Transverse colon (tissue), 4 donors: ENCODE measurements at regions not wholly inside any gene's neighbourhood (a gene's known extent, or its start where the extent isn't known, plus 50 kb on each side); places are given as distances from the start of the nearest gene placed in this dataset.

Source experiments
- CTCF ChIP-seq, 5 experiments: fragments of 200-600 bp in 3 of 5; fragments of 450-650 bp in 2 of 5; sonication (generic) in 3 of 5; IDR thresholded peaks; 1 replicate in 2 of 5; 2 replicates in 3 of 5; pipeline ENCODE4 v1.5.1; 2016 to 2017; ENCODE audit warnings: antibody characterized with exemption in 5 of 5, inconsistent platforms in 3 of 5, mild to moderate bottlenecking in 2 of 5, moderate library complexity in 1 of 5
- EP300 ChIP-seq: sonication (generic); formaldehyde crosslinking; IDR thresholded peaks from one replicate; pipeline ENCODE4 v1.6.1; 2017; ENCODE audit warnings: antibody characterized with exemption, low read depth
- POLR2A ChIP-seq: fragments of 450-650 bp; IDR thresholded peaks from one replicate; pipeline ENCODE4 v1.6.1; 2016; ENCODE audit warnings: antibody characterized with exemption, mild to moderate bottlenecking, moderate library complexity
- POLR2AphosphoS5 ChIP-seq, 3 donors: sonication (generic); formaldehyde crosslinking; IDR thresholded peaks; one replicate each; pipeline ENCODE4 v1.6.1; 2016; ENCODE audit warnings: antibody characterized with exemption in 3 of 3

- TF ChIP-seq CTCF (IDR thresholded peaks at IDR 0.05), result no peak
- no peak for TF ChIP-seq POLR2A
- no peak for TF ChIP-seq POLR2AphosphoS5 (IDR thresholded peaks at IDR 0.05)
- TF ChIP-seq EP300, result no peak
Measured at GRCh38 chr5:7068156-7068555, 327.8 kb upstream of the ADCY2 start.
